Stomach (tissue), 8 donors: ENCODE measurements at regions not wholly inside any gene's neighbourhood (a gene's known extent, or its start where the extent isn't known, plus 50 kb on each side); places are given as distances from the start of the nearest gene placed in this dataset.

Source experiments
- DNase-seq, 2 donors: peaks; one replicate each; pipeline versions ENCODE4 v3.0.0 to v3.0.0-alpha.2; 2013 to 2019
- H3K27ac ChIP-seq, 5 donors: fragments of 200-600 bp in 4 of 5; sonication (generic) in 4 of 5; one replicate each; pipeline ENCODE4 v1.5.1; 2013 to 2019; ENCODE audit warnings: mild to moderate bottlenecking in 1 of 5, moderate library complexity in 1 of 5
- H3K27me3 ChIP-seq, 3 donors: fragments of 200-600 bp; sonication (generic); one replicate each; pipeline ENCODE4 v1.5.1; 2017 to 2019; ENCODE audit warnings: mixed run types in 1 of 3
- H3K36me3 ChIP-seq, 4 donors: fragments of 200-600 bp; sonication (generic); 1 replicate in 3 of 4; 2 replicates in 1 of 4; pipeline ENCODE4 v1.5.1; 2016 to 2019
- H3K4me1 ChIP-seq, 4 donors: fragments of 200-600 bp; sonication (generic); one replicate each; pipeline ENCODE4 v1.5.1; 2016 to 2019
- H3K4me3 ChIP-seq, 4 donors: fragments of 200-600 bp; sonication (generic) in 3 of 4; one replicate each; pipeline ENCODE4 v1.5.1; 2016 to 2019; ENCODE audit warnings: mild to moderate bottlenecking in 1 of 4
- H3K9me3 ChIP-seq, 4 donors: fragments of 200-600 bp; sonication (generic); one replicate each; pipeline ENCODE4 v1.5.1; 2016 to 2019
- CTCF ChIP-seq, 7 experiments: fragments of 450-650 bp in 4 of 7; fragments of 200-600 bp in 3 of 7; sonication (generic) in 3 of 7; IDR thresholded peaks; one replicate each; pipeline ENCODE4 v1.5.1; 2016 to 2019; ENCODE audit warnings: antibody characterized with exemption in 7 of 7, control low read depth in 2 of 7, mild to moderate bottlenecking in 1 of 7
- EP300 ChIP-seq: sonication (generic); formaldehyde crosslinking; IDR thresholded peaks from one replicate; pipeline ENCODE4 v1.6.1; 2017; ENCODE audit warnings: antibody characterized with exemption
- POLR2A ChIP-seq, 4 donors: fragments of 450-650 bp; IDR thresholded peaks; one replicate each; pipeline ENCODE4 v1.6.1; 2016; ENCODE audit warnings: antibody characterized with exemption in 4 of 4, control low read depth in 2 of 4, mild to moderate bottlenecking in 1 of 4, moderate library complexity in 1 of 4
- POLR2AphosphoS5 ChIP-seq, 3 donors: sonication (generic); formaldehyde crosslinking; IDR thresholded peaks; one replicate each; pipeline ENCODE4 v1.6.1; 2016; ENCODE audit warnings: antibody characterized with exemption in 3 of 3
- WGBS, 5 donors: extraction: QIAGEN DNeasy Blood & Tissue Kit in 3 of 5; methylation state at CpG; one replicate each; pipeline versions ENCODE4 v1.1.5 to v1.1.7; 2013 to 2018; 5-methylcytosine and 5-hydroxymethylcytosine counted together
- intact Hi-C: fragments of 100-400 bp; cut with DNase I; formaldehyde crosslinking; loops from one replicate; pipeline ENCODE4 v1.15.1; 2023; ENCODE audit warnings: low total_unique reads
- donor health status: healthy with polysubstance abuse.
- donor health status: Bipolar disorder and iron deficiency.
- donor health status: healthy.

- 86 to 98% (median 94%) methylated on average over 5 of the region's 5 CpGs for WGBS, 5 donors
- Histone ChIP-seq H3K27me3 (peaks cover 0 to 12% (median 0%) of the 10 kb centered on the region in 3 donors), H3K27ac (no peak overlapping the region), H3K4me3 (no peak overlapping the region), H3K36me3 (no peaks in the 10 kb centered on the region), H3K4me1 (no peaks in the 10 kb centered on the region), H3K9me3 (no peaks in the 10 kb centered on the region)
- peak in 1 of 2 donors; percentile 17 for DNase-seq
- TF ChIP-seq CTCF (IDR thresholded peaks at IDR 0.05) = no peak
- no peak for TF ChIP-seq POLR2A (IDR thresholded peaks at IDR 0.05)
- TF ChIP-seq EP300 = no peak
- no peak for TF ChIP-seq POLR2AphosphoS5 (IDR thresholded peaks at IDR 0.05)
- intact Hi-C loops = no loop called here
These were observed 50.0 kb upstream of the TRPM1 start for GRCh38 chr15:31151301-31152233.

GRCh38 chr15:31153531-31153930 is 52.0 kb upstream of the TRPM1 start:
- no peak overlapping the region for H3K27ac ChIP-seq
- no peak overlapping the region for H3K4me3 ChIP-seq
- TF ChIP-seq POLR2A (IDR thresholded peaks at IDR 0.05) (no peak), POLR2AphosphoS5 (IDR thresholded peaks at IDR 0.05) (no peak), EP300 (no peak), CTCF (IDR thresholded peaks at IDR 0.05) (no peak)
- intact Hi-C loops = no loop called here
- peaks cover 0 to 12% (median 0%) of the 10 kb centered on the region in 3 donors for H3K27me3 ChIP-seq
- DNase-seq = no peak
- WGBS, 5 donors = 76 to 90% (median 87%) methylated on average over 7 of the region's 7 CpGs
- peaks cover under 1 to 13% (median 7%) of the 10 kb centered on the region in 4 donors for H3K4me1 ChIP-seq
- no peaks in the 10 kb centered on the region for H3K36me3 ChIP-seq
- H3K9me3 ChIP-seq = no peaks in the 10 kb centered on the region

- no peak for DNase-seq
- 82 to 93% (median 85%) methylated on average over 7 of the region's 7 CpGs for WGBS, 5 donors
- no peak for TF ChIP-seq EP300
- no peak for TF ChIP-seq POLR2AphosphoS5 (IDR thresholded peaks at IDR 0.05)
- TF ChIP-seq CTCF (IDR thresholded peaks at IDR 0.05) = no peak
- no peak for TF ChIP-seq POLR2A (IDR thresholded peaks at IDR 0.05)
- Histone ChIP-seq H3K27ac (no peak overlapping the region), H3K27me3 (peaks cover 0 to 12% (median 0%) of the 10 kb centered on the region in 3 donors), H3K36me3 (no peaks in the 10 kb centered on the region), H3K4me3 (no peak overlapping the region), H3K4me1 (peaks cover 10 to 29% (median 18%) of the 10 kb centered on the region in 4 donors), H3K9me3 (no peaks in the 10 kb centered on the region)
- intact Hi-C loops = no loop called here
These were observed 53.6 kb upstream of the TRPM1 start for GRCh38 chr15:31155151-31155550.

GRCh38 chr15:31156226-31156625 is 54.7 kb upstream of the TRPM1 start:
- no peak overlapping the region for H3K4me3 ChIP-seq
- 91 to 97% (median 93%) methylated on average over 1 of the region's 1 CpG for WGBS, 5 donors
- intact Hi-C loops = no loop called here
- DNase-seq = no peak
- no peaks in the 10 kb centered on the region for H3K9me3 ChIP-seq
- H3K27ac ChIP-seq = no peak overlapping the region
- peaks cover 10 to 29% (median 18%) of the 10 kb centered on the region in 4 donors for H3K4me1 ChIP-seq
- peaks cover 0 to 4% (median 0%) of the 10 kb centered on the region in 3 donors for H3K27me3 ChIP-seq
- TF ChIP-seq CTCF (IDR thresholded peaks at IDR 0.05) = no peak
- no peak for TF ChIP-seq EP300
- no peak for TF ChIP-seq POLR2A (IDR thresholded peaks at IDR 0.05)
- no peak for TF ChIP-seq POLR2AphosphoS5 (IDR thresholded peaks at IDR 0.05)
- H3K36me3 ChIP-seq = no peaks in the 10 kb centered on the region
